Thoracic aorta (tissue), 2 donors: ENCODE measurements at regions not wholly inside any gene's neighbourhood (a gene's known extent, or its start where the extent isn't known, plus 50 kb on each side); places are given as distances from the start of the nearest gene placed in this dataset.

Source experiments
- ATAC-seq: fragments of 150-250 bp; one replicate; pipeline ENCODE4 v1.8.0; 2017; ENCODE audit warnings: low read depth; ENCODE audit not compliant: insufficient number of reproducible peaks, low FRiP score
- DNase-seq: peaks from one replicate; pipeline ENCODE4 v3.0.0-alpha.2; 2020; ENCODE audit warnings: low spot score
- H3K27ac ChIP-seq, 2 donors: fragments of 200-600 bp; sonication (generic); 1 replicate in 1 of 2; 2 replicates in 1 of 2; pipeline ENCODE4 v1.5.1; 2016; ENCODE audit warnings: mild to moderate bottlenecking in 2 of 2, moderate library complexity in 2 of 2
- H3K27me3 ChIP-seq: fragments of 200-600 bp; sonication (generic); replicated peaks from 2 replicates; pipeline ENCODE4 v1.6.0; 2016; ENCODE audit warnings: mild to moderate bottlenecking; ENCODE audit not compliant: insufficient read depth
- H3K36me3 ChIP-seq: fragments of 200-600 bp; sonication (generic); one replicate; pipeline ENCODE4 v1.5.1; 2016
- H3K4me1 ChIP-seq, 2 donors: fragments of 200-600 bp; sonication (generic); 1 replicate in 1 of 2; 2 replicates in 1 of 2; pipeline versions ENCODE4 v1.5.1 to v1.6.0; 2016; ENCODE audit warnings: low read depth in 2 of 2, mild to moderate bottlenecking in 1 of 2; ENCODE audit not compliant: control insufficient read depth in 1 of 2
- H3K4me3 ChIP-seq: fragments of 200-600 bp; sonication (generic); 2 replicates; pipeline ENCODE4 v1.5.1; 2016; ENCODE audit warnings: mild to moderate bottlenecking
- H3K9me3 ChIP-seq: fragments of 200-600 bp; sonication (generic); 2 replicates; pipeline ENCODE4 v1.5.1; 2016
- TF ChIP-seq, protein P1 (sequence below): fragments of 200-600 bp; sonication (generic); IDR thresholded peaks from one replicate; pipeline ENCODE4 v1.5.1; 2019; ENCODE audit warnings: antibody characterized with exemption

DNA sequence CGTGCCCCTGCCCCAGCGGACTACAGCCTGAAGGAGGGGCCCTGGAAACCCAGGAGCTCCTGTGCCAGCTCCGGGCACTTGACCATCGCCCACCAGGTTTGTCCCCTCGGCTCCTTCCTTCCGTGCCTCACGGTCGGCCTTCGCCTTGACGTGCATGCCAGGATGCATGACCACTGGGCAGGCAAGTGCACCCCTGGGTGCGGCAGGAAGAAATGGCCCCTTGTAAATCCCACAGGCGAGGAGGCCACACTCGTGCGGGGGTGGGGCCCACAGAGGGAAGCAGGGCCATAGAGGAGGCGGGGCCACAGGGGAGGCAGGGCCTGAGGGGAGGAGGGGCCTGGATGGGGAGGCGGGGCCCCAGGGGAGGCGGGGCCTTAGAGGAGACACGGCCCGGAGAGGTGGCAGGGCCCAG, 81.7 kb downstream of the YTHDF1 start:
- Histone ChIP-seq H3K27me3 (no peaks in the 10 kb centered on the region), H3K4me3 (no peak overlapping the region), H3K36me3 (no peaks in the 10 kb centered on the region), H3K4me1 (no peaks in the 10 kb centered on the region), H3K9me3 (no peaks in the 10 kb centered on the region), H3K27ac (no peak overlapping the region)
- TF ChIP-seq, protein P1, sequence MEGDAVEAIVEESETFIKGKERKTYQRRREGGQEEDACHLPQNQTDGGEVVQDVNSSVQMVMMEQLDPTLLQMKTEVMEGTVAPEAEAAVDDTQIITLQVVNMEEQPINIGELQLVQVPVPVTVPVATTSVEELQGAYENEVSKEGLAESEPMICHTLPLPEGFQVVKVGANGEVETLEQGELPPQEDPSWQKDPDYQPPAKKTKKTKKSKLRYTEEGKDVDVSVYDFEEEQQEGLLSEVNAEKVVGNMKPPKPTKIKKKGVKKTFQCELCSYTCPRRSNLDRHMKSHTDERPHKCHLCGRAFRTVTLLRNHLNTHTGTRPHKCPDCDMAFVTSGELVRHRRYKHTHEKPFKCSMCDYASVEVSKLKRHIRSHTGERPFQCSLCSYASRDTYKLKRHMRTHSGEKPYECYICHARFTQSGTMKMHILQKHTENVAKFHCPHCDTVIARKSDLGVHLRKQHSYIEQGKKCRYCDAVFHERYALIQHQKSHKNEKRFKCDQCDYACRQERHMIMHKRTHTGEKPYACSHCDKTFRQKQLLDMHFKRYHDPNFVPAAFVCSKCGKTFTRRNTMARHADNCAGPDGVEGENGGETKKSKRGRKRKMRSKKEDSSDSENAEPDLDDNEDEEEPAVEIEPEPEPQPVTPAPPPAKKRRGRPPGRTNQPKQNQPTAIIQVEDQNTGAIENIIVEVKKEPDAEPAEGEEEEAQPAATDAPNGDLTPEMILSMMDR: no peak
- DNase-seq: no peak
- ATAC-seq: no peak

DNA sequence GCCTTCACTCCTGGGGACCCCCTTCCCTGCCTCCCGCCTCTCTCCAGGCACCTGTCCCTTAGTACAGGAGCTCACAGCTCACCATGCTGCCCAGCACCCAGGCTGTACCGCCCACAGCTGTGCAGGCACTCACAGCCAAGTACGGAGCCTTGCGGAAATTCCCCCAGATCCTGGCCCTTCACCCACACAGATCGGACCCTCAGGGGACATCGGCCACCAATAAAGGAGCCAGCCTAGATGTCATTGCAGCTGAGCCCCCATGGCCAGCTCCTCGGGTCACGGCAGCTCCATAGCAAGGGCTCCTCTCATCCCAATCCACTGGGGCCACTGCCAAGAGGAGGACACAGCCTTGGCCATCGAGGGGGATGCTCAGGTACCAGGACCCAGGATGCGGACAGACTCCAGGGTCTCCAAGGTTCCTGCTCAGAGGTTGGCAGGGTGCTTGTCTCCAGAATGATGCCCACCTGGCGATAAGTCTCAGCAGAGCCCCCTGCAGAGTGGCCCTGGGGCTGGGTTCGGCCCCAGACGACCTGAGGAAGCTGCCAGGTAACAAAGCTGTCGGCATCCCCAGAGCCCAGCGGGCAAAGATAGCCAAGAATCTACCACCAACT, 82.3 kb downstream of the YTHDF1 start:
- ATAC-seq: no peak
- Histone ChIP-seq H3K27me3 (no peaks in the 10 kb centered on the region), H3K27ac (no peak overlapping the region), H3K4me1 (no peaks in the 10 kb centered on the region), H3K9me3 (no peaks in the 10 kb centered on the region), H3K36me3 (no peaks in the 10 kb centered on the region), H3K4me3 (no peak overlapping the region)
- DNase-seq: no peak
- TF ChIP-seq, protein P1: no peak

DNA sequence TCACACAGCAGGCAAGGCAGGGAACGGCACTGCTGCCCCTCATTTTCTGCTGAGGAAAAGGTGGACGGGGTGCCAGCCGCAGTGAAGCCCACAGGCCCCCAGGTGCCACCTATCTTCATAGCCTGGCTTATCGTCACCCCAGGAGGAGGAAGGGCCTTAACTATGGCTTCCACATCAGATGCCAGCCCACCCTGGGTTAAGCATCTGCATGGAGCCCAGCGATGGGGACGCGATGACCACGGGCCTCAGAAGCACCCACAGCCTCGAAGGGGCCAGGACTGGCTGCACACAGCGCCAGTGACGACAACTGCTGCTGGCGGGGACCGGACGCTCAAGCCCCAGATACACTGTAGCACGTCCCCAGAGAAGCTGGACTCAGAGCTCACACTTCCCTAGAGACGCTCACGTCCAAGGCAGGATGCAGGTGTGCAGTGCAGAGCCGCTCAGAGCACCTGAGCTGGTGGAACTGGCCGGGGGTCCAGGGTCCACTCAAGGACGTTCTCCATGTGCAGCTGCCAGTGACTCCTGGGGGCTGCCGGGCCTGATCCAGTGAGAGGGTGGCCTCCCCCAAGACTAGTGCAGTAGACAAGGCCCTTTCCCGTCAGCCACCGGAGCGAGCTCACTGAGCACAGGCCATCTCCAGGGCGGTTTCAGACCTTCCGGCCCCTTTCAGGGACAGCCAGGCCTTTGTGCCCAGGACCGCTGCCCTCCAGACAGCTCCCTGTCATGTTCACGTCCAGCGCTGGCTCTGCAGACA, 83.0 kb downstream of the YTHDF1 start:
- H3K27me3 ChIP-seq: no peaks in the 10 kb centered on the region
- TF ChIP-seq, protein P1: no peak
- DNase-seq: no peak

DNA sequence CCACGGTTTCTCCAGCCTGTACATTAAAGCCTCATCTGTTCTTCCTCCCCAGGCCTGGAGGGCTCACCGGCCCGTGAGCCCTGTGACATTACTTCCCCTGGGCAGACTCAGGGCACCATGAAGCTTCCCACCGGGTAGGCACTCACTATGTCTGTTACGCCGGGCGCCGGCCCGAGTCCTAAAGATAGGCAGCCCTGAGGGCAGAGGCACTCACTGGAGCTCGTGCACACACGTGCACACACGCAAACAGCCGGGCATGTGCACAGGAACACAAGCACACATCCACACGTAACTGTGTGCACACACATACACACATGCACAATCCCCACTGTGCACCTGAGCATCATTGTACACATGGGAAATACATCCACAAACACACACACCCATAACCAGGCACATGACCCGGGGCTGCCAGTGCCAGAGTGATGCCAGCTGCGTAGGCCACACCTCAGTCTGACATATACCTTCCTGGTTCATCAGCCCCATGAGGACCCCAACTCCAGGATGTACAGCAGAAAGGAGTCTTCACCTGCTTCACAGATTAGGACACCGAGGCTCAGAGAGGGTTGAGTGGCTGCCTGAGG, 83.7 kb downstream of the YTHDF1 start:
- no peak for ATAC-seq
- Histone ChIP-seq H3K27me3 (no peaks in the 10 kb centered on the region), H3K4me1 (no peaks in the 10 kb centered on the region), H3K4me3 (no peak overlapping the region), H3K9me3 (no peaks in the 10 kb centered on the region), H3K36me3 (no peaks in the 10 kb centered on the region), H3K27ac (no peak overlapping the region)
- DNase-seq: no peak
- TF ChIP-seq, protein P1: no peak

More for the DNA sequence above, 83.0 kb downstream of the YTHDF1 start:
- no peaks in the 10 kb centered on the region for H3K4me1 ChIP-seq
- no peaks in the 10 kb centered on the region for H3K9me3 ChIP-seq
- H3K36me3 ChIP-seq: no peaks in the 10 kb centered on the region
- ATAC-seq: no peak
- no peak overlapping the region for H3K27ac ChIP-seq
- H3K4me3 ChIP-seq: no peak overlapping the region
